ENCODE measurements at regions not wholly inside any gene's neighbourhood (a gene's known extent, or its start where the extent isn't known, plus 50 kb on each side); places are given as distances from the start of the nearest gene placed in this dataset.

DNA sequence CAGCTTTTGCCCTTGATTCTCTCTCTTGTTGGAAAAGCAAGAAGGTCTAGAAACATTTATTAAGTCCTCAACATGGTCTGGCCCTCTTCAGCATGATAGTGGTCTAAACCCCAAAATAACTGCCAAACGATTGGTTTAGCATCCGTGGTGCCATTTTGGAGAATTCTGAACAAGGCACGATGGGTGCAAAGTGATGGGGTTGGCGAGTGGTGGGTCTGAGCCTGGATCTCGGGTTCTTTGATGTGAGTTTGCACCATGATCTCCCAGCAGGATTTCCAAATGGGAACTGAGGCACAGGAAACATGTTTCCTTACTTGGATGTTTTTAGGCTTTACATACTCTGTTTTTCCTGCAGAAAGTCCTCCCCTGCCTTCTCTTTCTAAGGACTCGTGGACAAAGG, 240.3 kb downstream of the MYCN start:
- no peak overlapping the region for H2BK120ac ChIP-seq (ENCODE audit: low read depth, low read length)
- no peak overlapping the region for H3K27ac ChIP-seq (ENCODE audit: insufficient read depth, low read length)
- no peak overlapping the region for H2BK5ac ChIP-seq (ENCODE audit: low read depth, low read length, poor library complexity, severe bottlenecking)
- WGBS, 2 experiments (ENCODE audit: extremely low coverage in 2 of 2, insufficient read length in 1 of 2) = 40% methylated on average over 1 of the region's 6 CpGs; no CpG with 5 or more reads in 1 of the 2 experiments
- H3K18ac ChIP-seq (ENCODE audit: low read depth, low read length) = no peak overlapping the region
- no peaks in the 10 kb centered on the region for H3K27me3 ChIP-seq (ENCODE audit: control insufficient read depth, insufficient read depth, low read length)
- no peak overlapping the region for H3K4me3 ChIP-seq (ENCODE audit: insufficient read depth, low read depth, low read length)
- no peak overlapping the region for H4K8ac ChIP-seq (ENCODE audit: low read depth in 2 of 2, low read length in 2 of 2)
- no TSS peak for BruUV-seq (replicated peaks)
- peaks cover 38% of the 10 kb centered on the region for H3K9me3 ChIP-seq (ENCODE audit: control insufficient read depth, insufficient read depth, low read length)
- DNase-seq = no peak
- intact Hi-C loops (cut with micrococcal nuclease) (no loop called here), in situ Hi-C loops (cut with MboI; ENCODE audit: low sequenced_read_pairs) (no loop called here), dilution Hi-C loops (cut with HindIII; ENCODE audit: low sequenced_read_pairs, unreplicated experiment) (no loop called here)
- no peak overlapping the region for H2AFZ ChIP-seq (replicated peaks; ENCODE audit: low read length, poor library complexity)
- H3K36me3 ChIP-seq (ENCODE audit: control insufficient read depth, insufficient read depth, low read length) = no peaks in the 10 kb centered on the region
- no peak overlapping the region for H3K56ac ChIP-seq (ENCODE audit: extremely low read depth, insufficient read depth, low read length)
- H3K79me1 ChIP-seq (ENCODE audit: low read depth in 1 of 2, low read length in 2 of 2) = no peaks in the 10 kb centered on the region
- no peak overlapping the region for H3K14ac ChIP-seq (replicated peaks; ENCODE audit: low read depth, low read length)
- ChIA-PET CTCF (no interaction called here), POLR2A (ENCODE audit: unreplicated experiment) (no interaction called here)
- no peak overlapping the region for H3K4ac ChIP-seq (ENCODE audit: low read depth, low read length)
- no peak overlapping the region for H4K5ac ChIP-seq (ENCODE audit: low read depth, low read length)
- H2BK15ac ChIP-seq (ENCODE audit: low read depth, low read length) = no peak overlapping the region
- no peak overlapping the region for H3K23ac ChIP-seq (ENCODE audit: low read depth, low read length)
- H2AK9ac ChIP-seq (replicated peaks; ENCODE audit: low read depth, low read length, poor library complexity) = no peak overlapping the region
- no peak overlapping the region for H4K91ac ChIP-seq (ENCODE audit: insufficient read depth, low read depth, low read length)
- H4K20me1 ChIP-seq (ENCODE audit: insufficient read depth, low read length) = no peaks in the 10 kb centered on the region
- ATAC-seq (ENCODE audit: low read depth) = no peak
- H3K4me1 ChIP-seq (ENCODE audit: control insufficient read depth, insufficient read depth, low read length) = no peaks in the 10 kb centered on the region
- no peak overlapping the region for H3K4me2 ChIP-seq (ENCODE audit: low read depth, low read length)
- TF ChIP-seq CHD1 (IDR thresholded peaks at IDR 0.05; ENCODE audit: low read depth, low read length) = no peak
- no peak for TF ChIP-seq POLR2A (IDR thresholded peaks at IDR 0.05; ENCODE audit: low read depth, low read length)
- TF ChIP-seq, protein P1, sequence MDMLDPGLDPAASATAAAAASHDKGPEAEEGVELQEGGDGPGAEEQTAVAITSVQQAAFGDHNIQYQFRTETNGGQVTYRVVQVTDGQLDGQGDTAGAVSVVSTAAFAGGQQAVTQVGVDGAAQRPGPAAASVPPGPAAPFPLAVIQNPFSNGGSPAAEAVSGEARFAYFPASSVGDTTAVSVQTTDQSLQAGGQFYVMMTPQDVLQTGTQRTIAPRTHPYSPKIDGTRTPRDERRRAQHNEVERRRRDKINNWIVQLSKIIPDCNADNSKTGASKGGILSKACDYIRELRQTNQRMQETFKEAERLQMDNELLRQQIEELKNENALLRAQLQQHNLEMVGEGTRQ (IDR thresholded peaks at IDR 0.05; ENCODE audit: low read depth, low read length) = no peak
- TF ChIP-seq, protein P2, sequence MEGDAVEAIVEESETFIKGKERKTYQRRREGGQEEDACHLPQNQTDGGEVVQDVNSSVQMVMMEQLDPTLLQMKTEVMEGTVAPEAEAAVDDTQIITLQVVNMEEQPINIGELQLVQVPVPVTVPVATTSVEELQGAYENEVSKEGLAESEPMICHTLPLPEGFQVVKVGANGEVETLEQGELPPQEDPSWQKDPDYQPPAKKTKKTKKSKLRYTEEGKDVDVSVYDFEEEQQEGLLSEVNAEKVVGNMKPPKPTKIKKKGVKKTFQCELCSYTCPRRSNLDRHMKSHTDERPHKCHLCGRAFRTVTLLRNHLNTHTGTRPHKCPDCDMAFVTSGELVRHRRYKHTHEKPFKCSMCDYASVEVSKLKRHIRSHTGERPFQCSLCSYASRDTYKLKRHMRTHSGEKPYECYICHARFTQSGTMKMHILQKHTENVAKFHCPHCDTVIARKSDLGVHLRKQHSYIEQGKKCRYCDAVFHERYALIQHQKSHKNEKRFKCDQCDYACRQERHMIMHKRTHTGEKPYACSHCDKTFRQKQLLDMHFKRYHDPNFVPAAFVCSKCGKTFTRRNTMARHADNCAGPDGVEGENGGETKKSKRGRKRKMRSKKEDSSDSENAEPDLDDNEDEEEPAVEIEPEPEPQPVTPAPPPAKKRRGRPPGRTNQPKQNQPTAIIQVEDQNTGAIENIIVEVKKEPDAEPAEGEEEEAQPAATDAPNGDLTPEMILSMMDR (conservative IDR thresholded peaks at IDR 0.05; ENCODE audit: low read depth, low read length) = no peak
- TF ChIP-seq RCOR1 (IDR thresholded peaks at IDR 0.05; ENCODE audit: insufficient replicate concordance, low read length) = no peak
- no peak for TF ChIP-seq RFX5 (IDR thresholded peaks at IDR 0.05; ENCODE audit: low read depth, low read length)
- TF ChIP-seq BHLHE40 (IDR thresholded peaks at IDR 0.05; ENCODE audit: low read depth, low read length) = no peak
- no peak for TF ChIP-seq SMC3 (IDR thresholded peaks at IDR 0.05; ENCODE audit: low read depth, low read length)
- TF ChIP-seq, protein P3, sequence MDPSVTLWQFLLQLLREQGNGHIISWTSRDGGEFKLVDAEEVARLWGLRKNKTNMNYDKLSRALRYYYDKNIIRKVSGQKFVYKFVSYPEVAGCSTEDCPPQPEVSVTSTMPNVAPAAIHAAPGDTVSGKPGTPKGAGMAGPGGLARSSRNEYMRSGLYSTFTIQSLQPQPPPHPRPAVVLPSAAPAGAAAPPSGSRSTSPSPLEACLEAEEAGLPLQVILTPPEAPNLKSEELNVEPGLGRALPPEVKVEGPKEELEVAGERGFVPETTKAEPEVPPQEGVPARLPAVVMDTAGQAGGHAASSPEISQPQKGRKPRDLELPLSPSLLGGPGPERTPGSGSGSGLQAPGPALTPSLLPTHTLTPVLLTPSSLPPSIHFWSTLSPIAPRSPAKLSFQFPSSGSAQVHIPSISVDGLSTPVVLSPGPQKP (IDR thresholded peaks at IDR 0.05; ENCODE audit: borderline replicate concordance, low read depth, low read length) = no peak
- TF ChIP-seq NFE2L2 (IDR thresholded peaks at IDR 0.05; ENCODE audit: low read depth, low read length) = no peak
- no peak for TF ChIP-seq MAFK (IDR thresholded peaks at IDR 0.05; ENCODE audit: low read depth, low read length)
- no peak overlapping the region for H3K9ac ChIP-seq (ENCODE audit: low read depth, low read length)
- no peaks in the 10 kb centered on the region for H3K9me1 ChIP-seq (ENCODE audit: insufficient read depth, low read length)
- no peak overlapping the region for H2AK5ac ChIP-seq (ENCODE audit: low read depth, low read length)
- H2BK20ac ChIP-seq (ENCODE audit: low read depth, low read length) = no peak overlapping the region

Data from IMR-90 (cell line).